WTC11 (cell line): ENCODE measurements at regions not wholly inside any gene's neighbourhood (a gene's known extent, or its start where the extent isn't known, plus 50 kb on each side); places are given as distances from the start of the nearest gene placed in this dataset.

Experiments used
- ATAC-seq: fragments of 200-7000 bp; cut with Tn5 transposase; 2 replicates; pipeline ENCODE4 v1.10.0; 2021; ENCODE audit warnings: mild to moderate bottlenecking, moderate library complexity
- CTCF ChIA-PET: fragments of 300-600 bp; sonication (Branson Sonifier 250); formaldehyde crosslinking; loops from one replicate; lab custom pipeline; 2021; ENCODE audit warnings: antibody characterized with exemption; lab: Charles Lee
- POLR2A ChIA-PET: fragments of 350-600 bp; sonication (Branson Sonifier 250); formaldehyde crosslinking; loops from one replicate; lab custom pipeline; 2021; ENCODE audit warnings: antibody characterized with exemption; lab: Charles Lee
- DNase-seq: peaks from one replicate; pipeline ENCODE4 v3.0.0; 2021; ENCODE audit warnings: low spot score
- H3K27ac Mint-ChIP-seq: 2 replicates; pipeline ENCODE4 v1.8.0; 2021; ENCODE audit warnings: mixed read lengths
- H3K27me3 Mint-ChIP-seq: 2 replicates; pipeline ENCODE4 v1.8.0; 2021; ENCODE audit warnings: low read depth, mild to moderate bottlenecking, moderate library complexity, mixed read lengths
- H3K36me3 Mint-ChIP-seq: 2 replicates; pipeline ENCODE4 v1.8.0; 2021; ENCODE audit warnings: mixed read lengths
- H3K4me1 Mint-ChIP-seq: 2 replicates; pipeline ENCODE4 v1.8.0; 2022; ENCODE audit warnings: mixed read lengths
- H3K4me3 Mint-ChIP-seq: 2 replicates; pipeline ENCODE4 v1.8.0; 2021; ENCODE audit warnings: mild to moderate bottlenecking, moderate library complexity, mixed read lengths
- H3K9me3 Mint-ChIP-seq: 2 replicates; pipeline ENCODE4 v1.8.0; 2021; ENCODE audit warnings: mixed read lengths
- NR1H2 ChIP-seq: sonication (generic); formaldehyde crosslinking; IDR thresholded peaks from 2 replicates; pipeline ENCODE4 v1.9.0; 2021; ENCODE audit warnings: mild to moderate bottlenecking, moderate library complexity, missing genetic modification reagents
- TEAD4 ChIP-seq: sonication (generic); formaldehyde crosslinking; IDR thresholded peaks from 2 replicates; pipeline ENCODE4 v1.8.0; 2022; ENCODE audit warnings: mild to moderate bottlenecking, missing genetic modification reagents
- ZBTB21 ChIP-seq: sonication (generic); formaldehyde crosslinking; IDR thresholded peaks from 2 replicates; pipeline ENCODE4 v1.8.1; 2023; ENCODE audit warnings: mild to moderate bottlenecking, missing genetic modification reagents, borderline replicate concordance
- ZNF121 ChIP-seq: sonication (generic); formaldehyde crosslinking; IDR thresholded peaks from 2 replicates; pipeline ENCODE4 v1.8.0; 2023; ENCODE audit warnings: missing genetic modification reagents
- ZNF138 ChIP-seq: sonication (generic); formaldehyde crosslinking; conservative IDR thresholded peaks from 2 replicates; pipeline ENCODE4 v1.8.1; 2022; ENCODE audit warnings: mild to moderate bottlenecking, moderate library complexity, missing genetic modification reagents
- ZNF396 ChIP-seq: fragments of 250-450 bp; sonication (Bioruptor Pico); IDR thresholded peaks from 2 replicates; pipeline ENCODE4 v1.8.0; 2021; ENCODE audit warnings: mild to moderate bottlenecking, moderate library complexity, borderline replicate concordance
- ZNF423 ChIP-seq: fragments of 250-450 bp; sonication (Bioruptor Pico); IDR thresholded peaks from 2 replicates; pipeline ENCODE4 v2.1.2; 2022; ENCODE audit warnings: mild to moderate bottlenecking, moderate library complexity
- ZNF671 ChIP-seq: fragments of 250-450 bp; sonication (Bioruptor Pico); IDR thresholded peaks from 2 replicates; pipeline ENCODE4 v1.8.0; 2021; ENCODE audit warnings: mild to moderate bottlenecking
- TF ChIP-seq, protein P1 (sequence below): sonication (generic); formaldehyde crosslinking; IDR thresholded peaks from 2 replicates; pipeline ENCODE4 v1.8.0; 2023; ENCODE audit warnings: missing genetic modification reagents
- TF ChIP-seq, protein P2 (sequence below): sonication (generic); formaldehyde crosslinking; IDR thresholded peaks from 2 replicates; pipeline ENCODE4 v1.8.1; 2022; ENCODE audit warnings: mild to moderate bottlenecking, missing genetic modification reagents, moderate library complexity, borderline replicate concordance
- TF ChIP-seq, protein P3 (sequence below): sonication (generic); formaldehyde crosslinking; IDR thresholded peaks from 2 replicates; pipeline ENCODE4 v1.8.1; 2023; ENCODE audit warnings: mild to moderate bottlenecking, moderate library complexity, missing genetic modification reagents
- TF ChIP-seq, protein P4 (sequence below): sonication (generic); formaldehyde crosslinking; IDR thresholded peaks from 2 replicates; pipeline ENCODE4 v1.8.1; 2022; ENCODE audit warnings: low read depth, missing genetic modification reagents, borderline replicate concordance
- TF ChIP-seq, protein P5 (sequence below): sonication (generic); formaldehyde crosslinking; IDR thresholded peaks from 2 replicates; pipeline ENCODE4 v1.8.1; 2023; ENCODE audit warnings: mild to moderate bottlenecking, missing genetic modification reagents
- TF ChIP-seq, protein P6 (sequence below): sonication (generic); formaldehyde crosslinking; IDR thresholded peaks from 2 replicates; pipeline ENCODE4 v1.8.1; 2022; ENCODE audit warnings: mild to moderate bottlenecking, moderate library complexity, missing genetic modification reagents
- TF ChIP-seq, protein P7 (sequence below): fragments of 200-600 bp; IDR thresholded peaks from 2 replicates; pipeline ENCODE4 v1.8.0; 2022; ENCODE audit warnings: antibody characterized with exemption
- TF ChIP-seq, protein P8 (sequence below): sonication (generic); formaldehyde crosslinking; IDR thresholded peaks from 2 replicates; pipeline ENCODE4 v1.8.1; 2023; ENCODE audit warnings: mild to moderate bottlenecking, missing genetic modification reagents, borderline replicate concordance

DNA sequence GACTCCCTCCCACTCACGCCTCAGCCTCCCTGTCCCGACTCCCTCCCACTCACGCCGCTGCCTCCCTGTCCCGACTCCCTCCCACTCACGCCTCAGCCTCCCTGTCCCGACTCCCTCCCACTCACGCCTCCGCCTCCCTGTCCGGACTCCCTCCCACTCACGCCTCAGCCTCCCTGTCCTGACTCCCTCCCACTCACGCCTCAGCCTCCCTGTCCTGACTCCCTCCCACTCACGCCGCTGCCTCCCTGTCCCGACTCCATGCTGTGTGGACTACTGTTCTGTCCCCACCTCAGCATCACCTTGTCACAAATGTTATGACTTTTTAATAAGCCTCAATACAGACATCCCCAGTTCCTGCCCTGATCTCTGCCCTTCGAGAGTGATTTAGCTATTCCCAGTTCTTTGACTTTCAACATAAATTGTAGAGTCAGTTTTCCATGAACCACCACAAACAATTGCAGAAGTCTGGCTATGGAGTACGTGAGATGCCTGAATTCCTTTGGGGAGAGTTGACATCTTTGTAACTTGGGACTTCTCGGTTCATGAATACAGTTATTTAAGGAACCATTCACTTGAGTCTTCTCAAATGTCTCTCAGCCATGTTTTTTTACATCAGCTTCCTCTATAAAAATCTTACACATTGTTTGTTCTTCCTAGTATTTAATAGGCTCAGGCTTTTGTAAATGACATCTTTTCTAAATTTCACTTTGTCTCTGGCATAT is 71.9 kb downstream of the FOXL3 start (continued):
- TF ChIP-seq, protein P1, sequence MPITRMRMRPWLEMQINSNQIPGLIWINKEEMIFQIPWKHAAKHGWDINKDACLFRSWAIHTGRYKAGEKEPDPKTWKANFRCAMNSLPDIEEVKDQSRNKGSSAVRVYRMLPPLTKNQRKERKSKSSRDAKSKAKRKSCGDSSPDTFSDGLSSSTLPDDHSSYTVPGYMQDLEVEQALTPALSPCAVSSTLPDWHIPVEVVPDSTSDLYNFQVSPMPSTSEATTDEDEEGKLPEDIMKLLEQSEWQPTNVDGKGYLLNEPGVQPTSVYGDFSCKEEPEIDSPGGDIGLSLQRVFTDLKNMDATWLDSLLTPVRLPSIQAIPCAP (CRISPR knock-in tag) = no peak
- no peak for TF ChIP-seq ZNF671 (CRISPR knock-in tag)

DNA sequence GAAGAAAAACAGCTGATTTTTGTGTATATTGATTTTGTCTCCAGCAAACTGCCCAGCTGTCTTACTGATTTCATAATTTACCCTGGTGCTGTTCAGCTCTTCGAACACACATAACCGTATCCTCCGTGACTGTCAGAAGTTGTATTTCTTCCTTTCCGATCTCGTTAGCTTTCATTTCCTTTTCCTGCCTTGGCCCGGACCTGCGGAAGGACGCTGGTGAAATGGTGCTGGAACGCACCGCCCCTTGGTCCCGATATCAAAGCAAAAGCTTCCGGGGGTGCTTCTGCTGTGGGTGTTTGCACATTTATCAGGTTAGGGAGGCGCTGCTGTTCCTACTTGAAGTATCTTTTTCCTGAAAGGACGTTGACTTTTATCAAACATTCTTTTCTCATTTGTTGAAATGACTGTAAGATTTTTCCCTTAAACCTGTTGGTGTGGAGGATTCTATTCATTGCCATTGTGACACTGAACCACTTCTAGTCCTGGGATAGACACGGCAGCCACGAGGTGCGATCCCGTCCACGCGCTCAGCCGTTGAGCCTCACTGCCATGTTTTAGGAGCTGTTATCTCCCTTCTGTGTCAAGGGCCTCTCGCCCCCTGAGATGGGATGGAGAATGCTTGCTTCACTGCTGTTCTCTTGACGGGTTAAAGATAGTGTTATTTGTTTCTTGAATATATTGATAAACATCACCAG is 72.6 kb downstream of the FOXL3 start:
- H3K4me1 Mint-ChIP-seq = peaks cover 24% of the 10 kb centered on the region
- no peaks in the 10 kb centered on the region for H3K36me3 Mint-ChIP-seq
- POLR2A ChIA-PET = no interaction called here
- ATAC-seq (no peak), DNase-seq (no peak)
- H3K9me3 Mint-ChIP-seq = no peaks in the 10 kb centered on the region
- TF ChIP-seq, protein P2, sequence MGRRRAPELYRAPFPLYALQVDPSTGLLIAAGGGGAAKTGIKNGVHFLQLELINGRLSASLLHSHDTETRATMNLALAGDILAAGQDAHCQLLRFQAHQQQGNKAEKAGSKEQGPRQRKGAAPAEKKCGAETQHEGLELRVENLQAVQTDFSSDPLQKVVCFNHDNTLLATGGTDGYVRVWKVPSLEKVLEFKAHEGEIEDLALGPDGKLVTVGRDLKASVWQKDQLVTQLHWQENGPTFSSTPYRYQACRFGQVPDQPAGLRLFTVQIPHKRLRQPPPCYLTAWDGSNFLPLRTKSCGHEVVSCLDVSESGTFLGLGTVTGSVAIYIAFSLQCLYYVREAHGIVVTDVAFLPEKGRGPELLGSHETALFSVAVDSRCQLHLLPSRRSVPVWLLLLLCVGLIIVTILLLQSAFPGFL (CRISPR knock-in tag) = no peak
- no peak for TF ChIP-seq NR1H2 (CRISPR knock-in tag)
- H3K27me3 Mint-ChIP-seq = peaks cover 21% of the 10 kb centered on the region
- CTCF ChIA-PET = interaction anchor here (0.7 to 0.8 kb wide), 2 partner anchors 41 to 72 kb away, joined by 3 to 4 read pairs; no protein-coding TSS in a partner anchor
- no peak overlapping the region for H3K27ac Mint-ChIP-seq
- no peak overlapping the region for H3K4me3 Mint-ChIP-seq

DNA sequence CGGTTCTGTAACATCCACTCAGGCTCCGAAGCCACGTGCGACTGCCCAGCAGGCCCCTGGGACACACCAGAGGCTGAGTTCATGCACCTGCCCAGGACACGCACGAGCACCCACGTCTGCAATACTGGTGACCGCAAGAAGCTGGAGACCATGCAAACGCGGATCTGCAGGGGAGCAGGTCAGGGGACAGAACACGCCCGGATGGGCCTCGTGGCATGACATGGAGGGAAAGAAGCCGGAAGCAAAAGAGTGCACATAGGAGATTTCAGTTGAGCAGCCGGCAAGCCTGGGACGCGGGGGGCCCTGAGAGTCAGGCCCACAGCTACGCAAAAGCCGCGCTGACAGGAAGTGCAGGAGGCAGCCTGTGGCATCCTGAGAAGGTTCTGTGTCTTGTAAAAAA is 73.7 kb downstream of the FOXL3 start:
- no peaks in the 10 kb centered on the region for H3K36me3 Mint-ChIP-seq
- H3K27ac Mint-ChIP-seq = no peak overlapping the region
- DNase-seq = no peak
- CTCF ChIA-PET = no interaction called here
- H3K27me3 Mint-ChIP-seq = peaks cover 21% of the 10 kb centered on the region
- H3K4me3 Mint-ChIP-seq = no peak overlapping the region
- H3K4me1 Mint-ChIP-seq = peaks cover 24% of the 10 kb centered on the region
- ATAC-seq = no peak
- no peaks in the 10 kb centered on the region for H3K9me3 Mint-ChIP-seq
- POLR2A ChIA-PET = no interaction called here
- TF ChIP-seq ZNF121 (no peak), ZBTB21 (CRISPR knock-in tag) (no peak), ZNF138 (CRISPR knock-in tag) (no peak), ZNF423 (CRISPR knock-in tag) (no peak), TEAD4 (CRISPR knock-in tag) (no peak), ZNF396 (CRISPR knock-in tag) (no peak)
- TF ChIP-seq, protein P3, sequence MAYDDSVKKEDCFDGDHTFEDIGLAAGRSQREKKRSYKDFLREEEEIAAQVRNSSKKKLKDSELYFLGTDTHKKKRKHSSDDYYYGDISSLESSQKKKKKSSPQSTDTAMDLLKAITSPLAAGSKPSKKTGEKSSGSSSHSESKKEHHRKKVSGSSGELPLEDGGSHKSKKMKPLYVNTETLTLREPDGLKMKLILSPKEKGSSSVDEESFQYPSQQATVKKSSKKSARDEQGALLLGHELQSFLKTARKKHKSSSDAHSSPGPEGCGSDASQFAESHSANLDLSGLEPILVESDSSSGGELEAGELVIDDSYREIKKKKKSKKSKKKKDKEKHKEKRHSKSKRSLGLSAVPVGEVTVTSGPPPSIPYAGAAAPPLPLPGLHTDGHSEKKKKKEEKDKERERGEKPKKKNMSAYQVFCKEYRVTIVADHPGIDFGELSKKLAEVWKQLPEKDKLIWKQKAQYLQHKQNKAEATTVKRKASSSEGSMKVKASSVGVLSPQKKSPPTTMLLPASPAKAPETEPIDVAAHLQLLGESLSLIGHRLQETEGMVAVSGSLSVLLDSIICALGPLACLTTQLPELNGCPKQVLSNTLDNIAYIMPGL (CRISPR knock-in tag) = no peak
- TF ChIP-seq, protein P4, sequence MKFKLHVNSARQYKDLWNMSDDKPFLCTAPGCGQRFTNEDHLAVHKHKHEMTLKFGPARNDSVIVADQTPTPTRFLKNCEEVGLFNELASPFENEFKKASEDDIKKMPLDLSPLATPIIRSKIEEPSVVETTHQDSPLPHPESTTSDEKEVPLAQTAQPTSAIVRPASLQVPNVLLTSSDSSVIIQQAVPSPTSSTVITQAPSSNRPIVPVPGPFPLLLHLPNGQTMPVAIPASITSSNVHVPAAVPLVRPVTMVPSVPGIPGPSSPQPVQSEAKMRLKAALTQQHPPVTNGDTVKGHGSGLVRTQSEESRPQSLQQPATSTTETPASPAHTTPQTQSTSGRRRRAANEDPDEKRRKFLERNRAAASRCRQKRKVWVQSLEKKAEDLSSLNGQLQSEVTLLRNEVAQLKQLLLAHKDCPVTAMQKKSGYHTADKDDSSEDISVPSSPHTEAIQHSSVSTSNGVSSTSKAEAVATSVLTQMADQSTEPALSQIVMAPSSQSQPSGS = no peak
- TF ChIP-seq, protein P5, sequence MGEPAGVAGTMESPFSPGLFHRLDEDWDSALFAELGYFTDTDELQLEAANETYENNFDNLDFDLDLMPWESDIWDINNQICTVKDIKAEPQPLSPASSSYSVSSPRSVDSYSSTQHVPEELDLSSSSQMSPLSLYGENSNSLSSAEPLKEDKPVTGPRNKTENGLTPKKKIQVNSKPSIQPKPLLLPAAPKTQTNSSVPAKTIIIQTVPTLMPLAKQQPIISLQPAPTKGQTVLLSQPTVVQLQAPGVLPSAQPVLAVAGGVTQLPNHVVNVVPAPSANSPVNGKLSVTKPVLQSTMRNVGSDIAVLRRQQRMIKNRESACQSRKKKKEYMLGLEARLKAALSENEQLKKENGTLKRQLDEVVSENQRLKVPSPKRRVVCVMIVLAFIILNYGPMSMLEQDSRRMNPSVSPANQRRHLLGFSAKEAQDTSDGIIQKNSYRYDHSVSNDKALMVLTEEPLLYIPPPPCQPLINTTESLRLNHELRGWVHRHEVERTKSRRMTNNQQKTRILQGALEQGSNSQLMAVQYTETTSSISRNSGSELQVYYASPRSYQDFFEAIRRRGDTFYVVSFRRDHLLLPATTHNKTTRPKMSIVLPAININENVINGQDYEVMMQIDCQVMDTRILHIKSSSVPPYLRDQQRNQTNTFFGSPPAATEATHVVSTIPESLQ (CRISPR knock-in tag) = no peak
- TF ChIP-seq, protein P6, sequence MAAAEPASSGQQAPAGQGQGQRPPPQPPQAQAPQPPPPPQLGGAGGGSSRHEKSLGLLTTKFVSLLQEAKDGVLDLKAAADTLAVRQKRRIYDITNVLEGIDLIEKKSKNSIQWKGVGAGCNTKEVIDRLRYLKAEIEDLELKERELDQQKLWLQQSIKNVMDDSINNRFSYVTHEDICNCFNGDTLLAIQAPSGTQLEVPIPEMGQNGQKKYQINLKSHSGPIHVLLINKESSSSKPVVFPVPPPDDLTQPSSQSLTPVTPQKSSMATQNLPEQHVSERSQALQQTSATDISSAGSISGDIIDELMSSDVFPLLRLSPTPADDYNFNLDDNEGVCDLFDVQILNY (CRISPR knock-in tag) = no peak
- TF ChIP-seq, protein P7, sequence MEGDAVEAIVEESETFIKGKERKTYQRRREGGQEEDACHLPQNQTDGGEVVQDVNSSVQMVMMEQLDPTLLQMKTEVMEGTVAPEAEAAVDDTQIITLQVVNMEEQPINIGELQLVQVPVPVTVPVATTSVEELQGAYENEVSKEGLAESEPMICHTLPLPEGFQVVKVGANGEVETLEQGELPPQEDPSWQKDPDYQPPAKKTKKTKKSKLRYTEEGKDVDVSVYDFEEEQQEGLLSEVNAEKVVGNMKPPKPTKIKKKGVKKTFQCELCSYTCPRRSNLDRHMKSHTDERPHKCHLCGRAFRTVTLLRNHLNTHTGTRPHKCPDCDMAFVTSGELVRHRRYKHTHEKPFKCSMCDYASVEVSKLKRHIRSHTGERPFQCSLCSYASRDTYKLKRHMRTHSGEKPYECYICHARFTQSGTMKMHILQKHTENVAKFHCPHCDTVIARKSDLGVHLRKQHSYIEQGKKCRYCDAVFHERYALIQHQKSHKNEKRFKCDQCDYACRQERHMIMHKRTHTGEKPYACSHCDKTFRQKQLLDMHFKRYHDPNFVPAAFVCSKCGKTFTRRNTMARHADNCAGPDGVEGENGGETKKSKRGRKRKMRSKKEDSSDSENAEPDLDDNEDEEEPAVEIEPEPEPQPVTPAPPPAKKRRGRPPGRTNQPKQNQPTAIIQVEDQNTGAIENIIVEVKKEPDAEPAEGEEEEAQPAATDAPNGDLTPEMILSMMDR = no peak
- TF ChIP-seq, protein P8, sequence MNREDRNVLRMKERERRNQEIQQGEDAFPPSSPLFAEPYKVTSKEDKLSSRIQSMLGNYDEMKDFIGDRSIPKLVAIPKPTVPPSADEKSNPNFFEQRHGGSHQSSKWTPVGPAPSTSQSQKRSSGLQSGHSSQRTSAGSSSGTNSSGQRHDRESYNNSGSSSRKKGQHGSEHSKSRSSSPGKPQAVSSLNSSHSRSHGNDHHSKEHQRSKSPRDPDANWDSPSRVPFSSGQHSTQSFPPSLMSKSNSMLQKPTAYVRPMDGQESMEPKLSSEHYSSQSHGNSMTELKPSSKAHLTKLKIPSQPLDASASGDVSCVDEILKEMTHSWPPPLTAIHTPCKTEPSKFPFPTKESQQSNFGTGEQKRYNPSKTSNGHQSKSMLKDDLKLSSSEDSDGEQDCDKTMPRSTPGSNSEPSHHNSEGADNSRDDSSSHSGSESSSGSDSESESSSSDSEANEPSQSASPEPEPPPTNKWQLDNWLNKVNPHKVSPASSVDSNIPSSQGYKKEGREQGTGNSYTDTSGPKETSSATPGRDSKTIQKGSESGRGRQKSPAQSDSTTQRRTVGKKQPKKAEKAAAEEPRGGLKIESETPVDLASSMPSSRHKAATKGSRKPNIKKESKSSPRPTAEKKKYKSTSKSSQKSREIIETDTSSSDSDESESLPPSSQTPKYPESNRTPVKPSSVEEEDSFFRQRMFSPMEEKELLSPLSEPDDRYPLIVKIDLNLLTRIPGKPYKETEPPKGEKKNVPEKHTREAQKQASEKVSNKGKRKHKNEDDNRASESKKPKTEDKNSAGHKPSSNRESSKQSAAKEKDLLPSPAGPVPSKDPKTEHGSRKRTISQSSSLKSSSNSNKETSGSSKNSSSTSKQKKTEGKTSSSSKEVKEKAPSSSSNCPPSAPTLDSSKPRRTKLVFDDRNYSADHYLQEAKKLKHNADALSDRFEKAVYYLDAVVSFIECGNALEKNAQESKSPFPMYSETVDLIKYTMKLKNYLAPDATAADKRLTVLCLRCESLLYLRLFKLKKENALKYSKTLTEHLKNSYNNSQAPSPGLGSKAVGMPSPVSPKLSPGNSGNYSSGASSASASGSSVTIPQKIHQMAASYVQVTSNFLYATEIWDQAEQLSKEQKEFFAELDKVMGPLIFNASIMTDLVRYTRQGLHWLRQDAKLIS (CRISPR knock-in tag) = no peak
